ENCODE measurements at regions not wholly inside any gene's neighbourhood (a gene's known extent, or its start where the extent isn't known, plus 50 kb on each side); places are given as distances from the start of the nearest gene placed in this dataset.

DNA sequence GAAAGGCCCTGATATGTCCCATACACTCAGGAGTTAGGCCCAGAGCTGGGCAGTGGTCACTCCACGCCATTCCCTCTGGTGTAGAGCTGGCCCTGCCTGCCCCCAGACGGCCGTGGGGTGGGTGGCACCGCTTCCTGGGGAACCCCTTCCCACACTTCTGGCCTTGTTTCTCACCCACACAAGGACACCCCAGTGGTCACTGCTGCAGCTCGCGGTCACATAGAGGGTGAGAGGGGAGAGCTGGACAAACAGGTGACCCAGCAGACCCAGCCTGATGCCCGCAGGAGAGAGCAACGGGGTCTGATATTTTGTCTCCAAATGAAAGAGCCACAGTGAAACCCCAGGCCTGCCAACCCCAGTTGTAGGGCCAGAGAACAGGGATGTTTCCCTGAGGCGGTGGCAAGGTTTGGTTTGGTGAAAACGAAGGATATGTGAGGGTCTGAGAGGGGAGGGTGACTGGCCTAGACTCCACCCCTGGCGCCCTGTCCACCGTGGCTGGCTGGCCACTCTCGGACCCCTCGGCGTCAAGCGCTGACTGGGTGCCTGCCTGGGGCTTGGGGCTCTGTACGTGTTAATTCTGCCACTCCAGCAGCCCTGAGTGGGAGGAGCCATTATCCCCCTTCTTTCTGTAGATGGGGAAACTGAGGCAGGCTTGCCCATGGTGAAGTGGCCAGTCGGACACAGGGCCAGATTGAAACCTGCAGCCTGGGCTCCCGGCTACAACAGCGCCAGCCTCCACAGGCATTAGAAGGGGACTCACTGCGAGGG, 71.0 kb upstream of the PPARA start:
- Histone ChIP-seq H3K36me3 (ENCODE audit: control insufficient read depth, insufficient read depth, low read length) (peaks cover 40% of the 10 kb centered on the region), H3K4me3 (ENCODE audit: low read depth, low read length) (peak overlapping the region; percentile 98), H3K27me3 (ENCODE audit: control insufficient read depth, insufficient read depth, low read length) (no peaks in the 10 kb centered on the region)
- TF ChIP-seq CTCF (IDR thresholded peaks at IDR 0.05; ENCODE audit: insufficient read depth, low read depth, low read length) = no peak
- no peak for DNase-seq (ENCODE audit: low read depth)
- ChIA-PET CTCF (interaction anchor here (0.7 to 7.3 kb wide), 6 partner anchors 37 to 85 kb away, joined by 3 to 77 read pairs (median 4); no protein-coding TSS in a partner anchor), POLR2A (interaction anchor here (0.9 kb wide), 1 partner anchor 10 kb away, joined by 8 read pairs; no protein-coding TSS in a partner anchor)

GRCh38 chr22:46079861-46080821, 70.2 kb upstream of the PPARA start:
- Histone ChIP-seq H3K4me3 (ENCODE audit: low read depth, low read length) (peak overlapping the region; percentile 98), H3K36me3 (ENCODE audit: control insufficient read depth, insufficient read depth, low read length) (peaks cover 37% of the 10 kb centered on the region), H3K27me3 (ENCODE audit: control insufficient read depth, insufficient read depth, low read length) (no peaks in the 10 kb centered on the region)
- ChIA-PET POLR2A (interaction anchor here (0.6 to 1.0 kb wide), 4 partner anchors 11 to 392 kb away, joined by 4 to 8 read pairs (median 6); no protein-coding TSS in a partner anchor), CTCF (interaction anchor here (1.0 to 2.4 kb wide), 5 partner anchors 32 to 74 kb away, joined by 3 to 15 read pairs (median 3); no protein-coding TSS in a partner anchor)
- no peak for DNase-seq (ENCODE audit: low read depth)
- no peak for TF ChIP-seq CTCF (IDR thresholded peaks at IDR 0.05; ENCODE audit: insufficient read depth, low read depth, low read length)

- Histone ChIP-seq H3K36me3 (ENCODE audit: control insufficient read depth, insufficient read depth, low read length) (peaks cover 34% of the 10 kb centered on the region), H3K4me3 (ENCODE audit: low read depth, low read length) (peak overlapping the region; percentile 98), H3K27me3 (ENCODE audit: control insufficient read depth, insufficient read depth, low read length) (no peaks in the 10 kb centered on the region)
- no peak for TF ChIP-seq CTCF (IDR thresholded peaks at IDR 0.05; ENCODE audit: insufficient read depth, low read depth, low read length)
- no peak for DNase-seq (ENCODE audit: low read depth)
- CTCF ChIA-PET = interaction anchor here (1.0 to 2.4 kb wide), 5 partner anchors 33 to 75 kb away, joined by 3 to 15 read pairs (median 3); no protein-coding TSS in a partner anchor
- POLR2A ChIA-PET = interaction anchor here (0.7 to 1.0 kb wide), 3 partner anchors 13 to 33 kb away, joined by 3 to 6 read pairs (median 4); no protein-coding TSS in a partner anchor
Observed at GRCh38 chr22:46081036-46081830, 69.1 kb upstream of the PPARA start.

DNA sequence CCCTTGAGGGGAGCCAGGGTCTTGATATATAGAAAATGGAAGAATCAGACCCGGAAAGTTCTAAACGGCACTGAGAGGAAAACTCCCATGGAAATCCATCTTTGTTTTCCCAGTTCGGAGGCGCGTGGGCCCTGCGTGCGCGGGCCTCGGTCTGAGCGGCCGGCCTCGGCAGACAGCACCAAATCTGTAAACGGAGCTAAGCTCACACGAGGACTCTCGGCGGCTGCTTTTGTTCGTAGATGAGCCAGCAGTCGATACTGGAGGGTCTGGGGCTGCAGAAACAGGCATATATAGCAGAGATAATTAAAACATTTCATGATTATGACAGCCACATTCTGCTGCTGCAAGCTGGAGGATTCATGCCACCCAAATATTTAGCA, 68.5 kb upstream of the PPARA start:
- TF ChIP-seq CTCF (IDR thresholded peaks at IDR 0.05; ENCODE audit: insufficient read depth, low read depth, low read length) = no peak
- H3K36me3 ChIP-seq (ENCODE audit: control insufficient read depth, insufficient read depth, low read length) = peaks cover 33% of the 10 kb centered on the region
- CTCF ChIA-PET = interaction anchor here (1.2 to 2.4 kb wide), 3 partner anchors 48 to 84 kb away, joined by 3 to 15 read pairs (median 3); no protein-coding TSS in a partner anchor
- H3K27me3 ChIP-seq (ENCODE audit: control insufficient read depth, insufficient read depth, low read length) = no peaks in the 10 kb centered on the region
- H3K4me3 ChIP-seq (ENCODE audit: low read depth, low read length) = peak overlapping the region; percentile 98
- DNase-seq (ENCODE audit: low read depth) = no peak
- POLR2A ChIA-PET = interaction anchor here (0.7 to 0.8 kb wide), 2 partner anchors 12 to 34 kb away, joined by 3 to 4 read pairs; no protein-coding TSS in a partner anchor

Data from BJ (cell line).